WTC11 (cell line): ENCODE measurements at regions not wholly inside any gene's neighbourhood (a gene's known extent, or its start where the extent isn't known, plus 50 kb on each side); places are given as distances from the start of the nearest gene placed in this dataset.

ENCODE experiments used
- CTCF ChIP-seq: fragments of 200-600 bp; IDR thresholded peaks from 2 replicates; pipeline ENCODE4 v1.8.0; 2022; ENCODE audit warnings: antibody characterized with exemption
- ESRRA ChIP-seq: sonication (generic); formaldehyde crosslinking; IDR thresholded peaks from 2 replicates; pipeline ENCODE4 v1.8.1; 2022; ENCODE audit warnings: mild to moderate bottlenecking, missing genetic modification reagents, borderline replicate concordance
- GABPB1 ChIP-seq: sonication (generic); formaldehyde crosslinking; IDR thresholded peaks from 2 replicates; pipeline ENCODE4 v1.8.1; 2023; ENCODE audit warnings: mild to moderate bottlenecking, missing genetic modification reagents
- HMGXB4 ChIP-seq: sonication (generic); formaldehyde crosslinking; IDR thresholded peaks from 2 replicates; pipeline ENCODE4 v1.8.1; 2023; ENCODE audit warnings: mild to moderate bottlenecking, moderate library complexity, missing genetic modification reagents
- NR3C1 ChIP-seq: sonication (generic); formaldehyde crosslinking; conservative IDR thresholded peaks from 2 replicates; pipeline ENCODE4 v1.8.1; 2023; ENCODE audit warnings: low read depth, mild to moderate bottlenecking, missing genetic modification reagents
- PRRX2 ChIP-seq: fragments of 250-450 bp; sonication (Bioruptor Pico); IDR thresholded peaks from 2 replicates; pipeline ENCODE4 v1.8.0; 2021; ENCODE audit warnings: mild to moderate bottlenecking
- TF ChIP-seq, protein P1 (sequence below): sonication (generic); formaldehyde crosslinking; IDR thresholded peaks from 2 replicates; pipeline ENCODE4 v1.8.1; 2023; ENCODE audit warnings: mild to moderate bottlenecking, missing genetic modification reagents, moderate library complexity
- TF ChIP-seq, protein P2 (sequence below): sonication (generic); formaldehyde crosslinking; IDR thresholded peaks from 2 replicates; pipeline ENCODE4 v1.8.0; 2022; ENCODE audit warnings: missing genetic modification reagents
- TF ChIP-seq, protein P3 (sequence below): sonication (generic); formaldehyde crosslinking; conservative IDR thresholded peaks from 2 replicates; pipeline ENCODE4 v1.8.1; 2022; ENCODE audit warnings: mild to moderate bottlenecking, missing genetic modification reagents

DNA sequence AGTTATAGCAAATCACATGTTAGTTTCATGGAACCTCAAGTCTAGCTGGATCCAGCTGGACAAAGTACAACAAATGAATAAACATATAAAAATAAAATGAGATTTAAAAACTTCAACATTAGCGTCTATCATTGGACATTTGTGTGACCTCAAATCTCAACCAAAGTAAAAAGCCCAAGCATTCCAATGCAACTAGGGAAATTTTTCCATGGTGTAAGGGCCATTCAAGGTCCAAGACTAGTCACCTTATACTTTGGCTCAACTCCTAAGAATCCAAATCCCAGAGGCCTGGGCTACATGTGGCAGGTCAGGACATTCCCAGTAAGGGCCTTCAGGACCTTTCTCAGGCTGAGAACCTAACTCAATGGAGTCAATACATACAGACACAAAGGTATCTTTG is 137.4 kb upstream of the DMAC1 start:
- no peak for TF ChIP-seq CTCF
- TF ChIP-seq HMGXB4 (CRISPR knock-in tag), result no peak
- TF ChIP-seq, protein P1, sequence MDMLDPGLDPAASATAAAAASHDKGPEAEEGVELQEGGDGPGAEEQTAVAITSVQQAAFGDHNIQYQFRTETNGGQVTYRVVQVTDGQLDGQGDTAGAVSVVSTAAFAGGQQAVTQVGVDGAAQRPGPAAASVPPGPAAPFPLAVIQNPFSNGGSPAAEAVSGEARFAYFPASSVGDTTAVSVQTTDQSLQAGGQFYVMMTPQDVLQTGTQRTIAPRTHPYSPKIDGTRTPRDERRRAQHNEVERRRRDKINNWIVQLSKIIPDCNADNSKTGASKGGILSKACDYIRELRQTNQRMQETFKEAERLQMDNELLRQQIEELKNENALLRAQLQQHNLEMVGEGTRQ (CRISPR knock-in tag), result no peak
- TF ChIP-seq GABPB1 (CRISPR knock-in tag), result no peak
- TF ChIP-seq PRRX2 (CRISPR knock-in tag), result no peak
- TF ChIP-seq NR3C1 (CRISPR knock-in tag), result no peak
- TF ChIP-seq, protein P2, sequence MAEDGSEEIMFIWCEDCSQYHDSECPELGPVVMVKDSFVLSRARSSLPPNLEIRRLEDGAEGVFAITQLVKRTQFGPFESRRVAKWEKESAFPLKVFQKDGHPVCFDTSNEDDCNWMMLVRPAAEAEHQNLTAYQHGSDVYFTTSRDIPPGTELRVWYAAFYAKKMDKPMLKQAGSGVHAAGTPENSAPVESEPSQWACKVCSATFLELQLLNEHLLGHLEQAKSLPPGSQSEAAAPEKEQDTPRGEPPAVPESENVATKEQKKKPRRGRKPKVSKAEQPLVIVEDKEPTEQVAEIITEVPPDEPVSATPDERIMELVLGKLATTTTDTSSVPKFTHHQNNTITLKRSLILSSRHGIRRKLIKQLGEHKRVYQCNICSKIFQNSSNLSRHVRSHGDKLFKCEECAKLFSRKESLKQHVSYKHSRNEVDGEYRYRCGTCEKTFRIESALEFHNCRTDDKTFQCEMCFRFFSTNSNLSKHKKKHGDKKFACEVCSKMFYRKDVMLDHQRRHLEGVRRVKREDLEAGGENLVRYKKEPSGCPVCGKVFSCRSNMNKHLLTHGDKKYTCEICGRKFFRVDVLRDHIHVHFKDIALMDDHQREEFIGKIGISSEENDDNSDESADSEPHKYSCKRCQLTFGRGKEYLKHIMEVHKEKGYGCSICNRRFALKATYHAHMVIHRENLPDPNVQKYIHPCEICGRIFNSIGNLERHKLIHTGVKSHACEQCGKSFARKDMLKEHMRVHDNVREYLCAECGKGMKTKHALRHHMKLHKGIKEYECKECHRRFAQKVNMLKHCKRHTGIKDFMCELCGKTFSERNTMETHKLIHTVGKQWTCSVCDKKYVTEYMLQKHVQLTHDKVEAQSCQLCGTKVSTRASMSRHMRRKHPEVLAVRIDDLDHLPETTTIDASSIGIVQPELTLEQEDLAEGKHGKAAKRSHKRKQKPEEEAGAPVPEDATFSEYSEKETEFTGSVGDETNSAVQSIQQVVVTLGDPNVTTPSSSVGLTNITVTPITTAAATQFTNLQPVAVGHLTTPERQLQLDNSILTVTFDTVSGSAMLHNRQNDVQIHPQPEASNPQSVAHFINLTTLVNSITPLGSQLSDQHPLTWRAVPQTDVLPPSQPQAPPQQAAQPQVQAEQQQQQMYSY, result no peak
- TF ChIP-seq ESRRA (CRISPR knock-in tag), result no peak
- TF ChIP-seq, protein P3, sequence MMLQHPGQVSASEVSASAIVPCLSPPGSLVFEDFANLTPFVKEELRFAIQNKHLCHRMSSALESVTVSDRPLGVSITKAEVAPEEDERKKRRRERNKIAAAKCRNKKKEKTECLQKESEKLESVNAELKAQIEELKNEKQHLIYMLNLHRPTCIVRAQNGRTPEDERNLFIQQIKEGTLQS (CRISPR knock-in tag), result no peak
